ENCODE measurements at regions not wholly inside any gene's neighbourhood (a gene's known extent, or its start where the extent isn't known, plus 50 kb on each side); places are given as distances from the start of the nearest gene placed in this dataset.

DNA sequence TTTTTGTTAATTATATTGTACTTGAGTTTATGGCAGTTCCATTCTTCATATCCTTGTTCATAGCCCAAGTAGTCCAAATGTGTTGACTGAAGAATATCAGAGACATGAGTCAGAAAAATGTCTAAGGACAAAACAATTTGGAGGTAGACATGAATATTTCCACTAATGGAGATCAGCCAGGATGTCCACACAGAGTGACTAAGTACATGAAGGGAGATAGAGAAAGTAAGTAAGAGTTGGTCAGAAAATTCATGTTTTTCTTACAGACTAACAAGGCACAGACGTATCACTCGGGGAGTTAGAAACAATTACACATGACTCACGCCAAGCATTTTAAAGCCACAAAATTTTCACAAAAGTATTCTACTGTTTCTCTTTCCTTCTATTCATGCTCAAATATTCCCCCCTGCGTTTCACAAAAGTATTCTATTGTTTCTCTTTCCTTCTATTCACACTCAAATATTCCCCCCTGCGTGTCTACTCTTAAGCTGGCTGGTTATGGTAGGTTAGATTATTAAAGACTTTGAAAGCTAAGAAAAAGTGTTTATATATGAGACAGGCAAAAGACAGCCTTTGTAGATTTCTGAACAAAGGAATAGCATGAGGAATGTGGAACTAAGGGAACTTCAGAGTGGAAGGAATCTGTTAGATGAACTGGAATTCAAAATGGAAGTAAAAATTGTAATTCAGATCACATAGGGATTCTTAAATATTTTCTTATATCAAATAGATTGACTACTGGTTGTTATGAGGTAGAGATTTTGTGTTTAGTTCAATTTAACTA lies 648.7 kb upstream of the CCDC54 start:
- Histone ChIP-seq H3K4me3 (ENCODE audit: low read depth, low read length) (peak overlapping the region; percentile 18), H3K27ac (peak overlapping the region; percentile 86), H3K36me3 (replicated peaks) (no peaks in the 10 kb centered on the region), H3K27me3 (replicated peaks) (no peaks in the 10 kb centered on the region)
- DNase-seq: peak; percentile 94
- TF ChIP-seq, protein P1, sequence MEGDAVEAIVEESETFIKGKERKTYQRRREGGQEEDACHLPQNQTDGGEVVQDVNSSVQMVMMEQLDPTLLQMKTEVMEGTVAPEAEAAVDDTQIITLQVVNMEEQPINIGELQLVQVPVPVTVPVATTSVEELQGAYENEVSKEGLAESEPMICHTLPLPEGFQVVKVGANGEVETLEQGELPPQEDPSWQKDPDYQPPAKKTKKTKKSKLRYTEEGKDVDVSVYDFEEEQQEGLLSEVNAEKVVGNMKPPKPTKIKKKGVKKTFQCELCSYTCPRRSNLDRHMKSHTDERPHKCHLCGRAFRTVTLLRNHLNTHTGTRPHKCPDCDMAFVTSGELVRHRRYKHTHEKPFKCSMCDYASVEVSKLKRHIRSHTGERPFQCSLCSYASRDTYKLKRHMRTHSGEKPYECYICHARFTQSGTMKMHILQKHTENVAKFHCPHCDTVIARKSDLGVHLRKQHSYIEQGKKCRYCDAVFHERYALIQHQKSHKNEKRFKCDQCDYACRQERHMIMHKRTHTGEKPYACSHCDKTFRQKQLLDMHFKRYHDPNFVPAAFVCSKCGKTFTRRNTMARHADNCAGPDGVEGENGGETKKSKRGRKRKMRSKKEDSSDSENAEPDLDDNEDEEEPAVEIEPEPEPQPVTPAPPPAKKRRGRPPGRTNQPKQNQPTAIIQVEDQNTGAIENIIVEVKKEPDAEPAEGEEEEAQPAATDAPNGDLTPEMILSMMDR (IDR thresholded peaks at IDR 0.05; ENCODE audit: low read depth, low read length, missing control alignments): no peak
- in situ Hi-C loops (cut with HindIII; ENCODE audit: low pct_ligation_motif_present, low sequenced_read_pairs): no loop called here

- TF ChIP-seq, protein P1 (IDR thresholded peaks at IDR 0.05; ENCODE audit: low read depth, low read length, missing control alignments): no peak
- no peaks in the 10 kb centered on the region for H3K27me3 ChIP-seq (replicated peaks)
- H3K27ac ChIP-seq: peak overlapping the region; percentile 86
- in situ Hi-C loops (cut with HindIII; ENCODE audit: low pct_ligation_motif_present, low sequenced_read_pairs): no loop called here
- DNase-seq: no peak
- no peak overlapping the region for H3K4me3 ChIP-seq (ENCODE audit: low read depth, low read length)
- H3K36me3 ChIP-seq (replicated peaks): no peaks in the 10 kb centered on the region
Measured at GRCh38 chr3:106729481-106729880, 647.8 kb upstream of the CCDC54 start.

DNA sequence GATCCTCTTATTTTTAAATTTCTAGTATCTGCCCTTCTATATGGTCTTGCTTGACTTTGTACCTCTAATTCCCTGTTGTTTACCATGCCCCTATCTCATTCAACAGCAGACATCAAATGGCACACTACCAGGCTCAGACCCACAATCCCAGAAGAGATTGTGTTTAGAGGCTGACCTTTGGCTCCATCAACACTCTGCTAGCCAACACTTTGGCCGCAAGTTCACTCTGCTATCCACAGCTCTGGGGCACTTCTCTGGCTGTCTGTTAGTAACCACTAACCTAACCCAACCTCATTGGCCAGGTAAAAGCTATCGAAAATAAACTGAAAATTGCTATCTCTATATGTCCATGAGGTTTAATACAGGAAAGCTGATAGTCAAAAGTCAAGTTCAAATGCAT lies 646.0 kb upstream of the CCDC54 start:
- Histone ChIP-seq H3K36me3 (replicated peaks) (no peaks in the 10 kb centered on the region), H3K27ac (no peak overlapping the region), H3K27me3 (replicated peaks) (no peaks in the 10 kb centered on the region), H3K4me3 (ENCODE audit: low read depth, low read length) (no peak overlapping the region)
- TF ChIP-seq, protein P1 (IDR thresholded peaks at IDR 0.05; ENCODE audit: low read depth, low read length, missing control alignments): no peak
- DNase-seq: no peak
- in situ Hi-C loops (cut with HindIII; ENCODE audit: low pct_ligation_motif_present, low sequenced_read_pairs): no loop called here

DNA sequence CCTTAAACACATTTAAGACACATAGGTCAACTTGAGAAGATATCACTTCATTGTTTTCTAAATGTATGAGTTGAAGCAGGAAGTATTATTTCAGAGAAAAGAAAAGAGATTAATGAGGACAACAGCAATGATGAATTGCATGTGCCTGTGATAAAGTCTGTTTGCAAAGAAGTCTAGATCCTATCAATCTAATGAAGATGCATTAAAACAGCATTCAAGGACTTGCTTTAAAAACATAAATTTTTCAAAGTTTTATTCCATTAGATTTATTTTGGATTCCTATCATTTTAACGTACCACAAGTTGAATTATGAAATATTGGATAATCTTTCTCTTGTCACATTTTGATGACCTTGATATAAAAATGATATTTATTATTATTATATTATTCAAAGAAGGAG lies 642.5 kb upstream of the CCDC54 start:
- no peak for DNase-seq
- in situ Hi-C loops (cut with HindIII; ENCODE audit: low pct_ligation_motif_present, low sequenced_read_pairs): no loop called here
- H3K36me3 ChIP-seq (replicated peaks): no peaks in the 10 kb centered on the region
- no peaks in the 10 kb centered on the region for H3K27me3 ChIP-seq (replicated peaks)
- no peak overlapping the region for H3K4me3 ChIP-seq (ENCODE audit: low read depth, low read length)
- no peak overlapping the region for H3K27ac ChIP-seq
- TF ChIP-seq, protein P1 (IDR thresholded peaks at IDR 0.05; ENCODE audit: low read depth, low read length, missing control alignments): no peak

GRCh38 chr3:106737265-106737664 lies 640.0 kb upstream of the CCDC54 start:
- TF ChIP-seq, protein P1 (IDR thresholded peaks at IDR 0.05; ENCODE audit: low read depth, low read length, missing control alignments): no peak
- H3K4me3 ChIP-seq (ENCODE audit: low read depth, low read length): no peak overlapping the region
- DNase-seq: no peak
- no peak overlapping the region for H3K27ac ChIP-seq
- no peaks in the 10 kb centered on the region for H3K27me3 ChIP-seq (replicated peaks)
- H3K36me3 ChIP-seq (replicated peaks): no peaks in the 10 kb centered on the region
- in situ Hi-C loops (cut with HindIII; ENCODE audit: low pct_ligation_motif_present, low sequenced_read_pairs): no loop called here

GRCh38 chr3:106740116-106740515 lies 637.1 kb upstream of the CCDC54 start:
- in situ Hi-C loops (cut with HindIII; ENCODE audit: low pct_ligation_motif_present, low sequenced_read_pairs): no loop called here
- Histone ChIP-seq H3K27me3 (replicated peaks) (no peaks in the 10 kb centered on the region), H3K36me3 (replicated peaks) (no peaks in the 10 kb centered on the region), H3K27ac (no peak overlapping the region), H3K4me3 (ENCODE audit: low read depth, low read length) (no peak overlapping the region)
- TF ChIP-seq, protein P1 (IDR thresholded peaks at IDR 0.05; ENCODE audit: low read depth, low read length, missing control alignments): no peak
- no peak for DNase-seq

Data from brain microvascular endothelial cell (primary cell).